Fibroblast of lung (primary cell): ENCODE measurements at regions not wholly inside any gene's neighbourhood (a gene's known extent, or its start where the extent isn't known, plus 50 kb on each side); places are given as distances from the start of the nearest gene placed in this dataset.

Experiments
- DNase-seq, 2 donors: peaks; one replicate each; pipeline versions ENCODE4 v3.0.0 to v3.0.0-alpha.2; 2010; ENCODE audit warnings: low read depth in 2 of 2
- H2AFZ ChIP-seq: 2 replicates; pipeline ENCODE4 v1.5.1; 2012; ENCODE audit warnings: low read length, control low read depth, inconsistent platforms
- H3K27ac ChIP-seq: 2 replicates; pipeline ENCODE4 v1.5.1; 2011; ENCODE audit warnings: low read length, control low read depth; ENCODE audit not compliant: insufficient read depth
- H3K27me3 ChIP-seq: 2 replicates; pipeline ENCODE4 v1.5.1; 2011; ENCODE audit warnings: mild to moderate bottlenecking, low read length; ENCODE audit not compliant: control insufficient read depth, insufficient read depth
- H3K36me3 ChIP-seq: 2 replicates; pipeline ENCODE4 v1.5.1; 2011; ENCODE audit warnings: low read length; ENCODE audit not compliant: control insufficient read depth, insufficient read depth
- H3K4me1 ChIP-seq: 2 replicates; pipeline ENCODE4 v1.5.1; 2011; ENCODE audit warnings: low read length; ENCODE audit not compliant: control insufficient read depth, insufficient read depth; ENCODE audit errors: extremely low read depth
- H3K4me2 ChIP-seq: 2 replicates; pipeline ENCODE4 v1.5.1; 2011; ENCODE audit warnings: low read length, control low read depth; ENCODE audit not compliant: insufficient read depth; ENCODE audit errors: extremely low read depth
- H3K4me3 ChIP-seq, 4 experiments: fragments of 200-600 bp in 1 of 4; sonication (generic) in 1 of 4; replicated peaks in 1 of 4; 2 replicates each; pipeline ENCODE4 v1.5.1; 2011 to 2016; ENCODE audit warnings: low read length in 4 of 4, low read depth in 3 of 4, mild to moderate bottlenecking in 3 of 4, control low read depth in 2 of 4, inconsistent platforms in 1 of 4, mixed read lengths in 1 of 4; ENCODE audit not compliant: insufficient read depth in 1 of 4; ENCODE audit errors: control extremely low read depth in 1 of 4
- H3K79me2 ChIP-seq: 2 replicates; pipeline ENCODE4 v1.5.1; 2012; ENCODE audit warnings: mild to moderate bottlenecking, low read length, inconsistent platforms; ENCODE audit not compliant: control insufficient read depth, insufficient read depth
- H3K9ac ChIP-seq: 2 replicates; pipeline ENCODE4 v1.5.1; 2011; ENCODE audit warnings: mild to moderate bottlenecking, low read length, control low read depth; ENCODE audit not compliant: insufficient read depth
- H3K9me3 ChIP-seq: 2 replicates; pipeline ENCODE4 v1.5.1; 2012; ENCODE audit warnings: low read depth, low read length; ENCODE audit not compliant: control insufficient read depth, insufficient read depth
- H4K20me1 ChIP-seq: 2 replicates; pipeline ENCODE4 v1.5.1; 2011; ENCODE audit warnings: low read length; ENCODE audit not compliant: control insufficient read depth, insufficient read depth; ENCODE audit errors: extremely low read depth
- CTCF ChIP-seq, 2 donors: IDR thresholded peaks in 1 of 2; conservative IDR thresholded peaks in 1 of 2; 1 replicate in 1 of 2; 2 replicates in 1 of 2; pipeline ENCODE4 v1.5.1; 2011 to 2012; ENCODE audit warnings: low read length in 2 of 2, control low read depth in 1 of 2, inconsistent platforms in 1 of 2, low read depth in 1 of 2, mild to moderate bottlenecking in 1 of 2
- EZH2 ChIP-seq: IDR thresholded peaks from 2 replicates; pipeline ENCODE4 v1.5.1; 2012; ENCODE audit warnings: low read length, control low read depth, mild to moderate bottlenecking; ENCODE audit errors: missing control alignments

GRCh38 chr1:195717651-195718050, 890.6 kb downstream of the KCNT2 start:
- TF ChIP-seq CTCF (conservative IDR thresholded peaks at IDR 0.05 in 1 of 2, IDR thresholded peaks at IDR 0.05 in 1 of 2; ENCODE audit: low read depth in 1 of 2, low read length in 2 of 2) (peak; percentile 18 to 79), EZH2 (no peak)
- Histone ChIP-seq H3K4me1 (no peaks in the 10 kb centered on the region), H3K4me3 (no peak overlapping the region), H3K79me2 (no peaks in the 10 kb centered on the region), H3K27ac (no peak overlapping the region), H2AFZ (no peak overlapping the region), H3K4me2 (no peak overlapping the region), H4K20me1 (no peaks in the 10 kb centered on the region), H3K9me3 (no peaks in the 10 kb centered on the region), H3K9ac (no peak overlapping the region), H3K27me3 (no peaks in the 10 kb centered on the region), H3K36me3 (no peaks in the 10 kb centered on the region)
- peak; percentile 14 to 70 for DNase-seq

- Histone ChIP-seq H3K4me3 (no peak overlapping the region), H3K79me2 (no peaks in the 10 kb centered on the region), H3K27ac (no peak overlapping the region), H3K4me2 (no peak overlapping the region), H2AFZ (no peak overlapping the region), H3K9me3 (no peaks in the 10 kb centered on the region), H3K4me1 (no peaks in the 10 kb centered on the region), H3K27me3 (no peaks in the 10 kb centered on the region), H4K20me1 (no peaks in the 10 kb centered on the region), H3K36me3 (no peaks in the 10 kb centered on the region), H3K9ac (no peak overlapping the region)
- TF ChIP-seq EZH2 = no peak
- TF ChIP-seq CTCF (conservative IDR thresholded peaks at IDR 0.05 in 1 of 2, IDR thresholded peaks at IDR 0.05 in 1 of 2; ENCODE audit: low read depth in 1 of 2, low read length in 2 of 2) = no peak
- no peak for DNase-seq
These were observed 892.6 kb downstream of the KCNT2 start for GRCh38 chr1:195715652-195716051.

- Histone ChIP-seq H3K27ac (no peak overlapping the region), H3K4me3 (no peak overlapping the region), H3K36me3 (no peaks in the 10 kb centered on the region), H3K4me1 (no peaks in the 10 kb centered on the region), H3K9me3 (no peaks in the 10 kb centered on the region), H3K79me2 (no peaks in the 10 kb centered on the region), H2AFZ (no peak overlapping the region), H3K27me3 (no peaks in the 10 kb centered on the region), H3K9ac (no peak overlapping the region), H3K4me2 (no peak overlapping the region), H4K20me1 (no peaks in the 10 kb centered on the region)
- TF ChIP-seq EZH2 (no peak), CTCF (conservative IDR thresholded peaks at IDR 0.05 in 1 of 2, IDR thresholded peaks at IDR 0.05 in 1 of 2; ENCODE audit: low read depth in 1 of 2, low read length in 2 of 2) (no peak)
- DNase-seq = peak; percentile 58 to 70
These were observed 894.0 kb downstream of the KCNT2 start for GRCh38 chr1:195714248-195714647.
